K562 (cell line): ENCODE measurements at regions not wholly inside any gene's neighbourhood (a gene's known extent, or its start where the extent isn't known, plus 50 kb on each side); places are given as distances from the start of the nearest gene placed in this dataset.

Experiments
- ATAC-seq: fragments of 200-7000 bp; cut with Tn5 transposase; 3 replicates; pipeline ENCODE4 v1.9.1; 2020; ENCODE audit warnings: moderate library complexity
- BruUV-seq: library from RNA; stranded (reverse); fragments of 400-500 nt; replicated peaks from 2 replicates; lab custom pipeline; 2021; lab: Mats Ljungman, UMichigan
- CTCF ChIA-PET: fragments of 300-600 bp; formaldehyde crosslinking; extraction: SDS; loops from one replicate; lab custom pipeline; 2021; ENCODE audit warnings: low intra/inter-chr PET ratio; lab: Yijun Ruan, JAX
- POLR2A ChIA-PET: fragments of 300-600, 350-650 bp; sonication (Branson Sonifier 250); formaldehyde crosslinking; extraction: SDS; loops from one replicate; lab custom pipeline; 2021; ENCODE audit warnings: antibody characterized with exemption, inconsistent platforms; lab: Yijun Ruan, JAX
- DNase-seq, 4 experiments: peaks; one replicate each; pipeline versions ENCODE4 v3.0.0 to v3.0.0-alpha.2; 2011 to 2018; ENCODE audit warnings: low spot score in 3 of 4, mixed read lengths in 3 of 4; ENCODE audit errors: extremely low read depth in 1 of 4
- FAIRE-seq: peaks from 2 replicates; lab custom pipeline; 2011; peaks lifted over from hg19 to GRCh38; lab: Jason Lieb, UNC
- H2AFZ ChIP-seq: 2 replicates; pipeline ENCODE4 v1.6.0; 2011; ENCODE audit warnings: low read depth, low read length, control low read depth, inconsistent platforms
- H3K27ac ChIP-seq: fragments of 200-600 bp; 3 replicates; pipeline ENCODE4 v1.8.0; 2011; ENCODE audit warnings: low read depth, mild to moderate bottlenecking, control low read depth, inconsistent platforms, low read length, moderate library complexity, mixed read lengths; ENCODE audit errors: extremely low read depth
- H3K27me3 ChIP-seq, 2 experiments: fragments of 300-600 bp in 1 of 2; 2 replicates in 1 of 2; 3 replicates in 1 of 2; pipeline versions ENCODE4 v1.6.0 to v1.8.0; 2011; ENCODE audit warnings: inconsistent platforms in 2 of 2, low read length in 2 of 2, mild to moderate bottlenecking in 1 of 2, mixed read lengths in 1 of 2, moderate library complexity in 1 of 2; ENCODE audit not compliant: control insufficient read depth in 2 of 2, insufficient read depth in 2 of 2
- H3K36me3 ChIP-seq: fragments of 300-600 bp; 3 replicates; pipeline ENCODE4 v1.8.0; 2011; ENCODE audit warnings: mild to moderate bottlenecking, low read length, inconsistent platforms; ENCODE audit not compliant: control insufficient read depth, insufficient read depth
- H3K4me1 ChIP-seq, 2 experiments: fragments of 200-600 bp in 1 of 2; replicated peaks in 1 of 2; 2 replicates in 1 of 2; 3 replicates in 1 of 2; pipeline versions ENCODE4 v1.5.1 to v1.8.0; 2011; ENCODE audit warnings: inconsistent platforms in 2 of 2, low read length in 2 of 2, mild to moderate bottlenecking in 1 of 2, mixed read lengths in 1 of 2, moderate library complexity in 1 of 2; ENCODE audit not compliant: control insufficient read depth in 2 of 2, insufficient read depth in 2 of 2
- H3K4me2 ChIP-seq: 2 replicates; pipeline ENCODE4 v1.6.1; 2011; ENCODE audit warnings: low read length, control low read depth, inconsistent platforms, mixed read lengths; ENCODE audit not compliant: insufficient read depth
- H3K4me3 ChIP-seq: fragments of 200-600 bp; sonication (generic), shearing (Covaris generic); 2 replicates; pipeline ENCODE4 v1.5.1; 2016; ENCODE audit warnings: control low read depth, inconsistent platforms
- H3K79me2 ChIP-seq: fragments of 200-600 bp; 3 replicates; pipeline ENCODE4 v1.8.0; 2011; ENCODE audit warnings: low read length, inconsistent platforms; ENCODE audit not compliant: control insufficient read depth, insufficient read depth
- H3K9ac ChIP-seq, 2 experiments: 2 replicates each; pipeline versions ENCODE4 v1.6.0 to v1.6.1; 2011; ENCODE audit warnings: low read depth in 2 of 2, low read length in 2 of 2, control low read depth in 1 of 2, inconsistent platforms in 1 of 2, mild to moderate bottlenecking in 1 of 2, mixed read lengths in 1 of 2; ENCODE audit not compliant: insufficient read depth in 1 of 2
- H3K9me1 ChIP-seq: one replicate; pipeline ENCODE4 v1.6.0; 2011; ENCODE audit warnings: inconsistent platforms, mild to moderate bottlenecking, low read length, moderate library complexity; ENCODE audit not compliant: control insufficient read depth, insufficient read depth
- H3K9me3 ChIP-seq: replicated peaks from 2 replicates; pipeline ENCODE4 v1.5.1; 2011; ENCODE audit warnings: low read depth, low read length, inconsistent platforms; ENCODE audit not compliant: control insufficient read depth, insufficient read depth
- H4K20me1 ChIP-seq: replicated peaks from 2 replicates; pipeline ENCODE4 v1.6.1; 2011; ENCODE audit warnings: low read length, inconsistent platforms, mixed read lengths; ENCODE audit not compliant: control insufficient read depth, insufficient read depth
- BACH1 ChIP-seq: fragments of 200-800 bp; sonication (Bioruptor generic); IDR thresholded peaks from 2 replicates; pipeline ENCODE4 v1.6.1; 2016; ENCODE audit warnings: missing genetic modification characterization, missing compliant biosample characterization
- ESRRB ChIP-seq: fragments of 250-450 bp; sonication (Bioruptor Pico); IDR thresholded peaks from 2 replicates; pipeline ENCODE4 v1.5.0; 2020; ENCODE audit warnings: mild to moderate bottlenecking, moderate library complexity, borderline replicate concordance
- HBP1 ChIP-seq: fragments of 450-650 bp; formaldehyde crosslinking; IDR thresholded peaks from 2 replicates; pipeline ENCODE4 v1.4.0; 2022; ENCODE audit warnings: missing genetic modification characterization
- HMG20B ChIP-seq: fragments of 250-450 bp; sonication (Bioruptor Pico); IDR thresholded peaks from 2 replicates; pipeline ENCODE4 v1.5.0; 2021; ENCODE audit warnings: mild to moderate bottlenecking
- HNRNPLL ChIP-seq: fragments of 200-400 bp; formaldehyde crosslinking; IDR thresholded peaks from 2 replicates; pipeline ENCODE4 v1.6.1; 2017; ENCODE audit warnings: low read length, low read depth, mild to moderate bottlenecking; ENCODE audit not compliant: poor library complexity, severe bottlenecking
- ID3 ChIP-seq, 2 experiments: fragments of 250-450 bp in 1 of 2; fragments of 450-650 bp in 1 of 2; sonication (Bioruptor Pico) in 1 of 2; IDR thresholded peaks; 2 replicates each; pipeline versions ENCODE4 v1.6.1 to v1.8.0; 2016 to 2021; ENCODE audit warnings: mild to moderate bottlenecking in 2 of 2, moderate library complexity in 2 of 2, missing compliant biosample characterization in 1 of 2, missing genetic modification characterization in 1 of 2
- ILK ChIP-seq: fragments of 450-650 bp; IDR thresholded peaks from 2 replicates; pipeline ENCODE4 v1.6.1; 2016; ENCODE audit warnings: missing genetic modification characterization, low read depth, mild to moderate bottlenecking, missing compliant biosample characterization, moderate library complexity, borderline replicate concordance
- MCM2 ChIP-seq: fragments of 450-650 bp; IDR thresholded peaks from 2 replicates; pipeline ENCODE4 v1.6.1; 2017; ENCODE audit warnings: low read depth, mild to moderate bottlenecking
- MECOM ChIP-seq: fragments of 250-450 bp; sonication (Bioruptor Pico); IDR thresholded peaks from 2 replicates; pipeline ENCODE4 v1.8.0; 2022; ENCODE audit warnings: inconsistent platforms
- NCOA6 ChIP-seq: fragments of 450-650 bp; IDR thresholded peaks from 2 replicates; pipeline ENCODE4 v1.6.1; 2017; ENCODE audit warnings: mild to moderate bottlenecking
- NUFIP1 ChIP-seq: fragments of 450-650 bp; IDR thresholded peaks from 2 replicates; pipeline ENCODE4 v1.6.1; 2018; ENCODE audit not compliant: partially characterized antibody
- PHTF2 ChIP-seq: fragments of 250-450 bp; sonication (Bioruptor Pico); IDR thresholded peaks from 2 replicates; pipeline ENCODE4 v1.5.0; 2021; ENCODE audit warnings: mild to moderate bottlenecking
- RCOR1 ChIP-seq, 2 experiments: IDR thresholded peaks; 2 replicates each; pipeline ENCODE4 v1.6.1; 2012; ENCODE audit warnings: low read depth in 2 of 2, low read length in 2 of 2, borderline replicate concordance in 1 of 2, improper control_type of control experiment in 1 of 2
- SMAD1 ChIP-seq: fragments of 150-350 bp; IDR thresholded peaks from 2 replicates; pipeline ENCODE4 v1.6.1; 2014; ENCODE audit warnings: low read length, low read depth; ENCODE audit not compliant: partially characterized antibody
- SMARCC2 ChIP-seq: fragments of 450-650 bp; IDR thresholded peaks from 2 replicates; pipeline ENCODE4 v1.6.1; 2017; ENCODE audit warnings: antibody characterized with exemption, moderate library complexity, mild to moderate bottlenecking, low read depth
- SRSF1 ChIP-seq: fragments of 200-400 bp; formaldehyde crosslinking; IDR thresholded peaks from 2 replicates; pipeline ENCODE4 v1.6.1; 2017; ENCODE audit warnings: mild to moderate bottlenecking, low read depth, low read length, moderate library complexity
- TCF3 ChIP-seq: sonication (generic); formaldehyde crosslinking; IDR thresholded peaks from 2 replicates; pipeline ENCODE4 v1.4.0; 2020; ENCODE audit warnings: mild to moderate bottlenecking, missing genetic modification reagents
- TEAD2 ChIP-seq: fragments of 450-650 bp; IDR thresholded peaks from 2 replicates; pipeline ENCODE4 v1.6.1; 2016; ENCODE audit warnings: missing genetic modification characterization, control low read depth, missing compliant biosample characterization
- TRIM24 ChIP-seq, 2 experiments: fragments of 450-650 bp; IDR thresholded peaks; 2 replicates each; pipeline ENCODE4 v1.6.1; 2016
- ZNF347 ChIP-seq: fragments of 450-650 bp; formaldehyde crosslinking; IDR thresholded peaks from 2 replicates; pipeline ENCODE4 v1.4.0; 2020; ENCODE audit warnings: low read depth, mild to moderate bottlenecking, moderate library complexity
- ZNF511 ChIP-seq: sonication (generic); formaldehyde crosslinking; IDR thresholded peaks from 2 replicates; pipeline ENCODE4 v1.8.0; 2022; ENCODE audit warnings: mild to moderate bottlenecking, missing genetic modification reagents
- ZNF583 ChIP-seq: fragments of 250-450 bp; sonication (Bioruptor Pico); IDR thresholded peaks from 2 replicates; pipeline ENCODE4 v1.4.0; 2020
- ZNF699 ChIP-seq: fragments of 250-450 bp; sonication (Bioruptor Pico); IDR thresholded peaks from 2 replicates; pipeline ENCODE4 v1.8.0; 2021; ENCODE audit warnings: mild to moderate bottlenecking, moderate library complexity; ENCODE audit not compliant: insufficient replicate concordance
- WGBS: fragments of 100-300 bp; shearing (Covaris generic); methylation state at CpG from one replicate; pipeline ENCODE4 v1.1.6; 2016; ENCODE audit warnings: low coverage, mixed read lengths; ENCODE audit not compliant: insufficient coverage; ENCODE audit errors: missing lambda C conversion rate; 5-methylcytosine and 5-hydroxymethylcytosine counted together
- in situ Hi-C: fragments of 300-500 bp; cut with MboI; formaldehyde crosslinking; loops from 4 replicates; pipeline ENCODE4 v1.15.0; 2018; ENCODE audit warnings: inconsistent platforms, mixed read lengths
- intact Hi-C: fragments of 100-400 bp; cut with micrococcal nuclease; formaldehyde crosslinking; loops from 2 replicates; pipeline ENCODE4 v1.14.2; 2022

GRCh38 chr22:34969001-34969790 is 96.8 kb upstream of the ISX start (continued):
- TF ChIP-seq ID3 (CRISPR knock-in tag; IDR thresholded peaks at IDR 0.05) = no peak
- no peak for TF ChIP-seq ID3 (tag; IDR thresholded peaks at IDR 0.05)
- no peak for TF ChIP-seq PHTF2
- no peak for TF ChIP-seq MCM2
- TF ChIP-seq MECOM = no peak
- no peak for TF ChIP-seq ZNF511
- no peak for TF ChIP-seq SMAD1
- TF ChIP-seq SRSF1 = no peak
- no peak for TF ChIP-seq RCOR1 (IDR thresholded peaks at IDR 0.05; ENCODE audit: borderline replicate concordance in 1 of 2, low read depth in 2 of 2, low read length in 2 of 2)
- no peak for TF ChIP-seq NUFIP1
- no peak for TF ChIP-seq NCOA6
- TF ChIP-seq SMARCC2 = no peak

DNA sequence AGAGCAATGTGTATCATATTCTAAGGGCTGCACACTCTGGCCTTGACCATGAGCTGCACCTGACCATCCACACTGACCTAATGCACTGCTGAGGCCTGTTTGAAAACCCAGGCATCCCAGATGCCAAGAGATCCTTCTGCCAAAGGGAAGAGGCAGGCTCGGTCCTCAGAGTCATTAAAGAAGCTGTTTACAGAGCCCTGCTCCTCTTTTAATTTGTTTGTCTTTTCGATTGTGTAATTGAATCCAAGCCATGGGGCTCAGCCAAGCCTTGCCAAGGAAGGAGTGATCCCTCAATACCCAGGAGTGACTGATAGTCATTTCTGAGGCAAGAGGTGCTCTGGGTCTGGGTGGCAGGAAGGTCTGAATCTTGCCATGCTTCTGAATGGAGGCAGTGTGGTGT is 94.5 kb upstream of the ISX start:
- Histone ChIP-seq H4K20me1 (no peaks in the 10 kb centered on the region), H3K4me3 (no peak overlapping the region), H3K27ac (no peak overlapping the region), H3K9ac (no peak overlapping the region), H3K9me1 (no peaks in the 10 kb centered on the region), H3K36me3 (no peaks in the 10 kb centered on the region), H3K4me2 (no peak overlapping the region), H2AFZ (no peak overlapping the region), H3K9me3 (no peaks in the 10 kb centered on the region), H3K27me3 (no peaks in the 10 kb centered on the region; a peak in 1 of 5 replicates), H3K79me2 (no peaks in the 10 kb centered on the region), H3K4me1 (no peaks in the 10 kb centered on the region)
- intact Hi-C loops = no loop called here
- FAIRE-seq (no peak), DNase-seq (no peak), ATAC-seq (no peak)
- POLR2A ChIA-PET = no interaction called here
- CTCF ChIA-PET = no interaction called here
- in situ Hi-C loops = no loop called here
- WGBS = 0% methylated on average over 2 of the region's 2 CpGs
- no TSS peak for BruUV-seq
- TF ChIP-seq HNRNPLL (no peak), ESRRB (CRISPR knock-in tag) (no peak), ILK (tag) (no peak), HMG20B (CRISPR knock-in tag) (no peak), ZNF583 (no peak), TRIM24 (IDR thresholded peaks at IDR 0.05) (no peak), HBP1 (no peak), TEAD2 (tag) (no peak), ZNF699 (CRISPR knock-in tag) (no peak), TCF3 (CRISPR knock-in tag) (no peak), BACH1 (tag) (no peak), ZNF347 (CRISPR knock-in tag) (no peak)
